NCI-H2081 treated with DMSO at 0.1 percent for 48 hours (cell line): ENCODE measurements at regions not wholly inside any gene's neighbourhood (a gene's known extent, or its start where the extent isn't known, plus 50 kb on each side); places are given as distances from the start of the nearest gene placed in this dataset.
A peak's percentile ranks its signal among the peaks of the same experiment; 100 is the strongest.

Experiments used
- DNase-seq: peaks from one replicate; lab custom pipeline; 2025; lab: John Stamatoyannopoulos, UW

DNA sequence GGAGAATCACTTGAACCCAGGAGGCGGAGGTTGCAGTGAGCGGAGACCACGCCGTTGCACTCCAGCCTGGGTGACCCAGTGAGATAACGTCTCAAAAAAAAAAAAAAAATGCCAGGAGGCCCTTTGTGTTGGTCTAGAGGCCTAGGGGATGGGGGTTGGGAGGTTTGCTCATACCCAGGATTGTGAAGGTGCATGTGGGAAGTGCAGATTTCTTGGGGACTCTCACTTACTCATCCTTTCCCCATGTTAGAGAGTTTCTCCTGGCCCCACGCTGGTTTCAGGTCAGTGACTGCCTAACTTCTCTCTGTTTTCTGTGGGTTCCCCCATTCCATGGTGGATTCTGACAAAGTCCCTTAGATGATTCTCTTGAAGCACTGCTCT, 471.5 kb upstream of the CNTNAP2 start:
- no peak for DNase-seq

DNA sequence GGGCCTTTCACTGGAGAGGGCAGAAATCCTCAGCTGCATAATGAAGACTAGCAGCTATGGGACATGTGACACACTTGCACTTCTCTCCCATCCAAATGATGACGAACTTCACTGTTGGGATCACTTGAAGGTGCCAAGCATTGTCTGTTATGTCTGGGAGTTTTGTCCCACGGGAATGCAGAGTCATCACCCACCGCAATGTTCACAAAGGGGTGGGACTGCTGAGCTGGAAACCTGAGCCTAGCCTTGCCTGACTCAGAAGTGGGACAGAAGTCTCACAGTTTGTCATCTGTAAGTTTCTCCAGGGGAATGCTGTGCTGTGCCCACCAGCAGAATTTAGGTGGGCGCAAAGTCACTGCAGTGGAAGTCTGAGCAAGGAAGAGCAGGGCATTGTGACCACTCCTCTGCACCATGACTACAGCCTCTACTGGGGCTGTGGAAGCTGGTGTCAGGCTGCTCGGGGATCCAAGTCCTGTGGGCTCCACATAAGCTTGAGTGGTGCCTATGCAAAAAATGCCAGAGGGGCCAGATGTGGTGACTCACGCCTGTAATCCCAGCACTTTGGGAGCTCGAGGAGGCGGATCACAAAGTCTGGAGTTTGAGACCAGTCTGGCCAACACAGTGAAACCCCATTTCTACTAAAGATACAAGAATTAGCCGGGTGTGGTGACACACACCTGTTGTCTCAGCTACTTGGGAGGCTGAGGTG, 472.0 kb upstream of the CNTNAP2 start:
- DNase-seq: no peak

DNA sequence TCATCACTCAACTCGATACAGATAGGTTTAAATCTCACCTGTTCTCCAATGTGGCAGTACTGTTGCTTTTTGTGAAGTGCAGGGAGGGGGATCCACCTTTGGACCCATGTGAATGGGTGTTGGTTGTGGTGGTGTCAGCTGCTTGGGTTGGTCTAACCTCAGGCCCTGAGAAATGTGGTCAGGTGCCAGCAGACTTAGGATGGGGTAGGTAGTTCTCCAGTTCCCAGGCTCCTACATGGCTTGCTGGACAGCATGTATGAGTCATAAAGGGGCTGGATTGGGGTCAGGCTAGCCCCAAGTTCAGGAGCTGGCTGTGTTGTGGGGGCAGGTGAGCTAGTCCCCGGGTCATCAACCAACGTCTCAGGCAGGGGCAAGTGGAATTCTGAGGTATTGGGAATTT, 472.6 kb upstream of the CNTNAP2 start:
- DNase-seq: no peak

DNA sequence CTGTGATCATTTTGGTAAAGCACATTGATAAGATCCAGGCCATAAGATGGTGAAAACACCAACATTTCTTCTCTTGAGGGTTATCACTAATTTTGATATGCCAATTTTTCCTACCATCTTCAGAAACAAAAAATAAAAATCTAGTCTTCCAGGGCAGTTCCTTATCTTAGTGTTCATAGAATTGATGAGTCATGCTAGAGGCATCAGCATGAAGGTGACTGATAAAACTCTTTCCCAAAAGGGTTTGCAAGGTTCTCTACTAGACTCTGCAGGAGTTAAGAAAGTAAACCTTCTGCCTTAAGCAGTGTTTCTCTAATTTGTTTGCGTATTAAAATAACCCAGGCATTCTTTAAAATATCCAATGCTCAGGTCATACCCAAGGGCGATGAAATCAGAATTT, 483.1 kb upstream of the CNTNAP2 start:
- no peak for DNase-seq

DNA sequence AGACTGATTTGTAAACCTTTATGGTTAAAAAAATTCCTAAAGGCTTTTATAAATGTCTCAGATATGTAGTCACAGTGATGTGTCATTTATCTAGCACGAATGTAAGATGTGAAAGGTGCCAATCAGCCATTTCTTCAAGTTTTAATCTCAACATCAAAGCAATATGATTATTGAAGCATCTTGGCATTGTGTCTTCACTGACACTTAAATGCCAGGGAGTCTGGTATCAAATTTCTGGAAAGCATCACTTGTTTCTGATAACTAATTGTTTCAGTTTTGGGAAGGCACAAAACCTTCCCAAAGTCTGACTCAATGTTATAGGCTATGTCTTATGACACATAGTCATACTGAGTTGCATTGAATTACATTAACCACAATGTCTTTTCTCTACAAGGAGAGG, 492.0 kb upstream of the CNTNAP2 start:
- DNase-seq: no peak

DNA sequence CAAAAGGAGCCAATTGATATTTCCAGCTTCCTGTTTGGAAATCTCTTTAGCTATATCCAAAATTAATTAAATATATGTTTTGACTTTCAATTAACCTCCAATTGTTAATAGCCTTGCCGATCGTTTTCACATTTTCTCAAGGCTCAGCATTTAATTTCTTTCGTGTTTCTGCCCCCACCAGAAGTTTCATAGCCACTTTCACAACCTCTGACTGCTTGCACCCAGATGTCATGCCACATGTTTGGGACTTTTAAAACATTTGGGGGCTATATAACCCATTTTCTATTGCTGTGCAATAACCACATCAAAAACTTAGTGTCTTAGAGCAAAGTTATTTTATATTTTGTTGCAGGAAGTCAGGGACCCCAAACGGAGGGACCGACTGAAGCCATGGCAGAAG, 510.6 kb upstream of the CNTNAP2 start:
- no peak for DNase-seq

DNA sequence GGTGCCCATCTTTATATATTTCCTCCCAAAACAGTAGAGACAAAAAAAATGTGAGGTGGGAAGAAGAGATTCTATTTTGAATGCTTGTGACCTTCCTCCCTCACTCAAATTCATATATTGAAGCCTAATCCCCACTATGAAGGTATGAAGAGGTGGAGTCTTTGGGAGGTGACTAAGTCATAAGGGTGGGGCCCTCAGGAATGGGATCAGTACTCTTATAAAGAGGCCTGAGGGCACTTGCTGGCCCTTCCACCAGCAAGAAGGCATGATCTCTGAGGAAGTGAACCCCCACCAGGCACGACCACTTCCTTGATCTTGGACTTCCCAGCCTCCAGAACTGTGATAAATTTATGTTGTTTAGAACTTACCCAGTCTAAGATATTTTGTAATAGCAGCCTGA, 517.2 kb upstream of the CNTNAP2 start:
- DNase-seq: no peak

DNA sequence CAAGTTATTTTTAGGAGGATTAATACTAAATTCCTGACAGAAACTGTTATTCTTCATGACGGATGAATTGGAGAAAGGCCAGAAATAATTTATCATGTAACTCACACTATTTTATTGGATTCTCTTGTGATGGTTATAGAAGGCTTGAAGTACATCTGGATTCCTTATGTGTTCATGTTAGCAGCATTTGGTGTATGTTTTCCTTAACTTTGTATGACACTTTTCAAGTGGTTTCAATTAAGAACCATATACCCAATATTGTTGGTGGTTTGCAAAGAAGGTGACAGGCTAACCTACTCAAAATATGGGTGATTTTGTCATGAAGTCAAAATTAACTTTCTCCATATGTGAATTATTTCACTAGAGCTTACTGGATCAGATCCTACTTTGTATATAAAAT, 532.2 kb upstream of the CNTNAP2 start:
- no peak for DNase-seq

DNA sequence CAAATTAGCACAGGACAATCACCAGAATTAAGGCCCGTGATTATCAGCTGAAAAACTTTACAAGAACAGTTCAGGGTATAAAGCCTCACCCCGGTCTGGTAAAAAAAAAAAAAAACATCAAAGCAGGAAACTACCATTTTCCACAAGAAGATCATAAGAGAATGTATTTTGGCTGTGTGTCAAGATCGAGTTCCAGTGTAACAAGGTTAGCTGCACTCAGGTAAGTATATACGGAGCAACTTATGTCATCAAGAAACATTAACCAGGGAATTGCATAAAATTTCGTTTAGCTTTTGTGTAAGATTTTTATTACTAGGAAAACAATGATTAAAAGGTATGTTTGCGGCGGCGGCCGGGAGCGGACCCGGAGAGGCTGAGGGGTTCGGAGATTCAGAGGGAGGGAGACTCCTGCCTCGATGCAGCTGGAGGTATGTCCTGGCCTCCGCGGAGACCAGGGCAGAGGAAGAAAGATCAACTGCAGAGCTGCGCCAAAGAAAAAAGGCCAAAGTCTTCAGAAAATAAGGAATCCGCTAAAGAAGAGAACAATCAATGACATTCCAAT, 533.8 kb upstream of the CNTNAP2 start:
- no peak for DNase-seq

DNA sequence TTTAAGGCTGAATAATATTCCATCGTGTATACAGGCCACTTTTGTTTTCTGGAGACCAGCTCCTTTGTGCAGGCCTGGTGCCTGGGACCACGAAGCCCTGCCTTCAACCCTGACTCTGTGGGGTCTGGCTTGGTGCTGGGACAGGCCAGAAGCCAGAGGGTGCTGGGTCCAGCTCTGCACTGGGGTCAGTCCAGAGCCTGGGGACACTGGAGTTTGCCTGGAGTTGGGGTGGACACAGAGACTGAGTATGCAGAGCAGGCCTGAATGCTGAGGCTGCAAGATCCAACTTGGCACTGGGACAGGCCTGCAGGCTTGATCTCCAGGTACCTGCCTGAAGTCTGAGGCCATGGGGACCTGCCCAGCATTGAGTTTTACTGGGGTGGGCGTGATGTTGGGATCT, 558.8 kb upstream of the CNTNAP2 start:
- no peak for DNase-seq

DNA sequence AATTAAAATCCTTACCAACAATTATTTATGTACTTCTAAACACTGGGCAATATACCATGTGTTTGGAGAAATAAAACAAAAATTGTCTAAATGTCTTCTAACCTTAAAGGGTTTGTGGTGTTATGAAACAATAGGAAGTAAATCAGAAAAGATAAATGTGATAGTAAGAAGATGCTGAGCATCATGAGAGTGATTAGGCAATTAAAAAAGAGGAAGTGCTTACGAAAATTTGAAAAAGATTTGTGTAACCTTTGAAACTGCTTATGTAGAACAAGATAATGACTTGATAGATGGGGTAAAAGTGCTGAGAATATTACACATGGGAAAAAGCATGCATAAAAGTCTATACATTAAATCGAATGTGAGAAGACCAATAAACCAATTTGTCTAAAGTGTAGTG, 573.4 kb upstream of the CNTNAP2 start:
- no peak for DNase-seq

DNA sequence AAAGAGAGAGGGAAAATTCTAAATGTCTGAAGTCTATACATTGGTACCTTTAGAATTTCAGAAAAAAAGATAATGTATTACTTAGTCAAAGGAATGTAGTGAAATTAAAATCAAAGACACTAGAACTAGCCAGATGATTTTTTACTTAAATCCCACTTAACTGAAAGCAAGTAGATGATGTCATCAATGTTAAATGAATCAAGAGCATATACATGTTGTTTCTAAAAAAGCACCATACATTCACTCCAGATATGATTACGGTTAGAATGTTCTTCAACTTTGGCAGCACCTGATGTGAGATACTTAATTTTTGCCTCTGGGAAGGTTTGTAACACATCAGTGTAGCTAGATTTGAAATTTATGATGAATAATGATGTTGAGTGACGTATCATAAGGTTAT, 576.7 kb upstream of the CNTNAP2 start:
- no peak for DNase-seq

DNA sequence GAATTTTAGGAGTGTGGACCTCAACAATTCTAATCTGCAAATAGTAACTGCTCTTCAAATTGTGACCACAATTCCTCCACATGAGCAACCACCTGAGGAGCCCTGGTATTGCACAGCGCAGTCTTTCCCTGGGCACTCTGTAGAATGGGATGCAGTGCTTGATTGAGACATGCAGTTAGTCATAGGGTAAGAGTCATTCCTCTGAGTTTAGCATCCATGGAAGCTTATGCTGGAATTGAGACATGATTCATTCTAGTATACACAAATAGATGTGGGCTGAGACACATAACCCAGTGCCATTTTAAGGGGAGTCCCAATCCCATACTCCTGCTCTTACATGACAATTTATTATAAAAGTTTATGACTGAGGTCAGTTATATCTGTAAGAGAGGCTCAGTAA, 582.3 kb upstream of the CNTNAP2 start:
- DNase-seq: no peak

DNA sequence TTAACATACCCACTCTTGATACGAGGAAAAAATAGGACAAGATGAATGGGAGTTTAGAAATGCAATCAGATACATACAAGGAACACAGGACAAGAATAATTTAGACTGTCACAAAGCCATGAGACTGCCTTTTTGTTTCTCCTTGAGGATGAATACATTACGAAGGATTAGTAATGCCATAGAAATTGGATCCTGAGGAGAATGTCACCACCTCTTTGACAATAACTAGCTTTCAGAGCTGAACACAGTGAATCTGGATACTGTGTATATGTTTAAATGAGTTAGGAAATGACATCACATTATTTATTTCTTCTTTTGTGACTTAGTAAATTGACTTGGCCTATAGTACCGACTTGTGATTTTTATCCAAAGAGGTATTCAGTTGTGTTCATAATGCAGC, 596.3 kb upstream of the CNTNAP2 start:
- no peak for DNase-seq

DNA sequence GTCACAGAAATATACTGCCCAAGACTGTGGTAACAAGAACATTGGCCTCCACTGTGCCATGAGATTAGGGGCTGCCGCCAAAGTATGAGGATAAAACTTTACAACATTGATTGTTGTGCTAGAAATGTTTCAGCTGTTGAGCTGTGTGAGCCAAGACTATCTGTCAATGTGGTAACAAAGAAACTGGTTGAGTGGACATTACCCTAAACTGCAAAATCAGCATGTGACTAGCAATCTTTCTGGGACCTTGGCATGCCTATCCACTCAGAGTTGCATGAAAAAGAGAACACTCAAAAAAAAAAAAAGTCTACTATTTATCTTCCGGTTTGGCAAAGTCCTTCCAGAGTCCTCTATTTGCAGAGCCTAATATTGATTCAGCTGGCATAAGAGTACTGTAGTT, 605.6 kb upstream of the CNTNAP2 start:
- peak; percentile 31 for DNase-seq

DNA sequence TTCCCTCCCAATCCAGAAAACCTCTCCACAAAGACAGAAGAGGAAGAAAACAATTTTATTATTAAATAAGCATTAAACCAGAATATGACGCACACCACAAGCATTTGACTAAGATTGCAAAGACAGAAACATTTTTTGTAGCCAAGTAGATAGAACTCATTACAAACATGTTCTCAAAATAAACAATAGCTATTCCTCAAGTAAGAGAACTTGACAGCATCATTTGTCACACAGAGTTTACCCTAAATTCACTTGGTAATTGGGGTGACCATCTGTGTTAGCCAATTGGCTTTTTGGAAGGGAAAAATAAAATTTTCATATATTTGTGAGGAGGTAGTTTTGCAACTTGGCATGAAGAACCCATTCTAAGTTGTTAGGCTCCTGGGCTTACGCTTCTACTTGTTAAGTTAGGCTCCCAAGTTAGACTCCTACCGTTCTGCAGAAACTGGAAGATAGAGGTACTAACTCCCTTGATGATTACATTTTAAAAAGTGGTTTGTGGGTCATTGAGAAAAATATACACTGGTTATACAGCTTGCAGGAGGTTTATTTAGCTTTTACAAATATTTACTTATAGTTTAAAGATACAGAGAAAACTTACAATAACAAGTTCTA, 618.6 kb upstream of the CNTNAP2 start:
- DNase-seq: no peak

DNA sequence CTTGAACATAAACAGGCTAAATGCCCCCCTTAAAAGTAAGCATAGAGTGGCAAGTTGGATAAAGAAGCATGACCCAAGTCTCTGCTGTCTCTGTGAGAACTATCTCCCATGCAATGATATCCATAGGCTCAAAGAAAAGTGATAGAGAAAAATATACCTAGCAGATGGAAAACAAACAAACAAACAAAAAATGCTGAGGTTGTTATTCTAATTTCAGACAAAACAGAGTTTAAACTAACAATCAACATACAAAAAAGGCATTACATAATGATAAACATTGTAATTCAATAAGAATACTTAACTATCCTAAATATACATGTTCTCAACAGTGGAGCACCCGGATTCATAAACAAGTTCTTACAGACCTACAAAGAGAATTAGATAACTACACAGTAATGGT, 626.2 kb upstream of the CNTNAP2 start:
- DNase-seq: no peak

DNA sequence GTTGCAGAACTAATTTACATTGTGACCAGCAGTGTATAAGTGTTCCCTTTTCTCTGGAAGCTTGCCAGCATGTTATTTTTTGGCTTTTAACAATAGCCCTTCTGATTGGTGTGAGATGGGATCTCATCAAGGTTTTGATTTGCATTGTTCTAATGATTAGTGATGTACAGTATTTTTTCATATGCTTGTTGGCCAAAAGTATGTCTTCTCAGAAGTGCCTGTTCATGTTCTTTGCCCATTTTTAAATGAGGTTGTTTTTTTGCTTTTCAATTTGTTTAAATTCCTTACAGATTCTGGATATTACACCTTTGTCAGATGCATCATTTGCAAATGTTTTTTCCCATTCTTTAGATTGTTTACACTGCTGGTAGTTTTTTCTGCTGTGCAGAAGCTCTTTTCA, 627.0 kb upstream of the CNTNAP2 start:
- no peak for DNase-seq

DNA sequence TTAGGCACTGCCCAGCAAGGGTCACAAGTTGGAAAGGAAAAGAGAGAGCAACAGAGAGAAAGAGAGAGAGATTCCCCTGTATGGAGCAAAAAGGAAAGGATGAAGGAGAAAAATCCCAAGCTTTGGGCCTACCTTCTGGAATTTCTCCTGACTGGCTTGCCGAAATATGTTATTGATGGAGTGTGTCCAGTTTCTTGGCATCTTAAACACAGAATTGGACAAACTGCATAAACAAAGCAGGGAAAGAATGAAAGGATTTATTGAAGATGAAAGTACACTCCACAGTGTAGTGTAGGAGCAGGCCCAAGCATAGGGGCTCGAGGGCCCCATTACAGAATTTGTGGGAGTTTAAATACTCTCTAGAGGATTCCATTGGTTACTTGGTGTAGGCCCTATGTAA, 627.8 kb upstream of the CNTNAP2 start:
- no peak for DNase-seq

DNA sequence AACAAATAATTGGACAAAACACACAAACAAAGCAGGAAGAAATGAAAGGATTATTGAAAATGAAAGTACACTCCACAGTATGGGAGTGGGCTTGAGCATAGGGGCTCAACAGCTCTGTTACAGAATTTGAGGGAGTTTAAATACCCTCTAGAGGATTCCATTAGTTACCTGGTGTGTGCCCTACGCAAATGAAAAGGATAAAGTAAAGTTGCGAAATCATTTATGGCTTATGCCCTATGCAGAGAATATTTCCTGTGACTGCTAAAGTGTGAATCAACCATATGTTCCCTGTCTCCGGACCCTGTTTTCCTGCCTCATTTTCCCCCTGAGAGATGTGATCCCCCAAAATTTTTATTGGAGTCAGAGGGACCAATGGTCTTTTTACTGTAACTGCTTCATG, 634.6 kb upstream of the CNTNAP2 start:
- no peak for DNase-seq

DNA sequence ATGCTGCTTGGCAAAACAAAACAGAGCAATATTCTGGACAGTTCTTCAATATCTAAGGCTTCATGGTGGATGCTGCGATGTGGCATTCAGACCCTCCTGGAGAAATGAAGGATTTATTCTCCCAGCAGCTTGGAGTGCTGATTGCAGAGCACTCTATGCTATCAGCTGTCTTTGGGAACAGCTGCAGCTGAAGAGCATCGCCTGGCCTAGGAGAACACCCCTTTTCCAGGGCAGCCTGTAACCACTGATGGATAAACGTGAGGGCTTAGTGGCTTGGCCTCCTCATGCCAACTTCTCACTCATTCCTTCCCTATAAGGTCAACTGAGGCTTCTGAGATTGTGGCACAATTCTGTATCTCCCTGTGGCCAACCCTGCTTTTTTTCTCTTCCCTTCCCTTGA, 638.1 kb upstream of the CNTNAP2 start:
- DNase-seq: no peak

DNA sequence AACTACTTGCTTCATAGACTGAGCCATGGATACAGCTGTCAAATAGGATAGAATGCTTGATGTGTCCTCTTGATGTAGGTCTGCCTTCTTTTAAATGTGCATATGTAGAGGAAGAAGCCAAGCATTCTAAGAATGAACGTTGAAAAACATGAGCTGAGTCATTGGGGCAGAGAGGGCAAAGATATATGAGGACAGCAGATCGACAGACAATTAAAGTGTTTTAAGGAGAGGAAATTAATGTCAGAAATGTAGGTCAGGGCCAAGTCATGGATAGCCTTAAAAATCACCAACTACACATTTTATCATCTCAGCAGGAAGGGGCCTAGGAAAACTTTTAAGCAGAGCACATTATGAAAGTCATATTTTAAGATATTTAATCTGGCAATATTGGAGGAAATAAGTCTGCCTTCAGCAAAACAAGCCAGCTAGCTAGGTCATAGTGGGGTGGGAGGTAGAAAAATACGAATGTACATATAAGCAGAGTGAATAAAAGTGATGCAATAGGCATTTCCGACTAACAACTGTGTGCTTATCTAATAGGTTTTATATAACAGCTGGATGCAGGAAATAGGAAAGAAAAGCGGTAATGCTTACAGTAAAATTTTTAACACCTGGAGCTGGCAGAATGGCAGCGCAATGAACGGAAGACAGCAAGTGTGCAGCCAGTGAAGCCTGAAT, 638.3 kb upstream of the TPK1 start:
- no peak for DNase-seq

DNA sequence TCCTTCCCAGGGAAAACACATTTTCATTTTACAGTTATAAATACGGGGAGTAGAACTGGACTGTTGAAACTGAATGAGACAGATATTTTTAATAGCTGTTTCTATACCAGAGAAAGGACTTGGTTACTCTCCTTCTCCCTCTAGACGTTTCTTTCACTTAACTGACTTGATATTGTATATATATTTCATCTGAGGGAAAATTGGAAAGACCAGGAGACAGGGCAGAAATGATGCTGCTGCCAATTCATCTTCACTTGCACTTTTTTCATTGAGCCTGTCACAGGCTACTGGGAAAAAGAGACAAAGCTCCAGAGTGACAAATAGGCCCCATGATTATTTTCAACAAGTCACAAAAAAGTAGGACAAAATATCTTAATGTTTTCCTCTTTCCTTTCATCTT, 636.0 kb upstream of the TPK1 start:
- DNase-seq: no peak
